GM19023 (cell line): ENCODE measurements at regions not wholly inside any gene's neighbourhood (a gene's known extent, or its start where the extent isn't known, plus 50 kb on each side); places are given as distances from the start of the nearest gene placed in this dataset.

Experiments
- ATAC-seq: cut with Tn5 transposase; IDR thresholded peaks from one replicate; pipeline ENCODE4 v1.9.1; 2021; ENCODE audit warnings: mild to moderate bottlenecking, moderate library complexity; ENCODE audit not compliant: unreplicated experiment

DNA sequence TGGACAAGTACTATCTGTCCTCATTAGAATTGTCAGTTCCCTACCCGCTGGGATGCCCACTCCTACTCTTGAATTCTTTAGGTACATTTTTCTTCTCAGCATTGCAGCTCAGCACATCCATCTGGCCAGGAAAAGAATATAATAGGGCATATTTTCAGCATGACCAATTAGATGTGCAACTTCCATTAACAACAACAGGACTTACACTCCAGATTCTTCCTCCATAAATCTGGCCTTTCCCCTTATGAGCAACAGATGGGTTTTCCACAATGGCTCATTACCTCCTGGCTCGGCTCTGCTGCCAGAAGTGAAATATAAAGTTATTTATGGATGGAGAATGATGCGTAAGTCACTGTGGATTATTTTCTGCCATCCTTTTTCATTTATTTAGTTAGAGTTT lies 443.8 kb upstream of the TGFBR2 start:
- ATAC-seq, result no peak

GRCh38 chr3:30166535-30166934 lies 439.9 kb upstream of the TGFBR2 start:
- ATAC-seq, result no peak

DNA sequence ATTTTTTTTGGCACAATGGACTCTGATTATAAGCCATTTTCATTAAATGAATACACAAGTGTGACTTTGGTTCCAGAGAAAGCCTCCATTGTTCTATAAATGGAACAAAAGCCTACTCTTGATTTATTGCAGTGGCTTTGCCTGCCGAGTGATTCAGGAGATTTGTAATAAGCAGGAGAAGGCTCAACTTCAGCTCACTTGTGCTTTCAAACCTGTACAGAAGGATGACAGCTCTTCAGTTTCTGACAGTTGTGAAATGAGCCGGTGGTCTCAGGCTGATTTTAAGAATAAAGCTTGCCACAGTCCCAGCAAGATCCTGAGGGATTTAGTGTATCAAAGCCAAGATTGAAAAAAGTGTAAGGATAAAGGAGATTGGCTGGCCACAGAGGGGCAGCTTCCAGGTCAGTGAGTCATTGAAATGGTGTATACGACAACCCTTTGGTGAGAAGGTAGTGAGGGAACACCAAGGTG lies 438.8 kb upstream of the TGFBR2 start:
- ATAC-seq, result no peak

- ATAC-seq, result no peak
Measured at GRCh38 chr3:30169487-30169886, 436.9 kb upstream of the TGFBR2 start.

DNA sequence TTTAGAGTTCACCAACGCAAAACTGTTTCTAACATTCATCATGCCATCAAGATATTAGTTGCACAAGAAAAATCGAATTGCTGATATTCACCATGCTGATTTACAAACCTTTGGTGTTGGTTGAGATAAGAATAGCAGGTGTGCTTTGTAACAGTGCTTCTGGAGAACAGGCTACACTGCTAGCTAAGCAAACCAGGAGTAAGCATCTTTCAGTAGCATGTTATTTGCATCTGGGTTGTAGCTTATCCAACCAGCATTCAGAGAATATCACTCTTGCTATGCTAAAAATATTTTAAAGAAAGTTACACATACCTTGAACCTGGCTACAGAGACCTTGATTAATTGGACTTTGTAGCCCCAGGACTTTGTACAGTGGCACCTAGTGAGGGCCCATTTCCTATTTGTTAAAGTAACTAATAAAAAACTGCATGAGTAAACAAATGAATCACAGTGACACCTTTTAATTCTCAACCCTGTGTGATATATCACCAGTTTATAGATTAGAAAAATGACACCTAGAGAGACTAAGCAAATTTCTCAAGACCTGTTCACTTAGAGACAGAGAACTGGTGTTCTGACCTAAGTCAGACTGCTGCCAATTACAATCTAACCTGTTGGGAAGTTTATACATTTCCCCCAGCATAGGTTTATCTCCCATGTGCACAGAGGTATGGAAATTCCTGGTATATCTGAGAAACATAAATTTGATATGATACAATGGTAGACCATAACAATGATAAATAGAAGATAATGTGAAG lies 435.5 kb upstream of the TGFBR2 start:
- no peak for ATAC-seq

GRCh38 chr3:30174357-30174756 lies 432.0 kb upstream of the TGFBR2 start:
- ATAC-seq, result no peak

DNA sequence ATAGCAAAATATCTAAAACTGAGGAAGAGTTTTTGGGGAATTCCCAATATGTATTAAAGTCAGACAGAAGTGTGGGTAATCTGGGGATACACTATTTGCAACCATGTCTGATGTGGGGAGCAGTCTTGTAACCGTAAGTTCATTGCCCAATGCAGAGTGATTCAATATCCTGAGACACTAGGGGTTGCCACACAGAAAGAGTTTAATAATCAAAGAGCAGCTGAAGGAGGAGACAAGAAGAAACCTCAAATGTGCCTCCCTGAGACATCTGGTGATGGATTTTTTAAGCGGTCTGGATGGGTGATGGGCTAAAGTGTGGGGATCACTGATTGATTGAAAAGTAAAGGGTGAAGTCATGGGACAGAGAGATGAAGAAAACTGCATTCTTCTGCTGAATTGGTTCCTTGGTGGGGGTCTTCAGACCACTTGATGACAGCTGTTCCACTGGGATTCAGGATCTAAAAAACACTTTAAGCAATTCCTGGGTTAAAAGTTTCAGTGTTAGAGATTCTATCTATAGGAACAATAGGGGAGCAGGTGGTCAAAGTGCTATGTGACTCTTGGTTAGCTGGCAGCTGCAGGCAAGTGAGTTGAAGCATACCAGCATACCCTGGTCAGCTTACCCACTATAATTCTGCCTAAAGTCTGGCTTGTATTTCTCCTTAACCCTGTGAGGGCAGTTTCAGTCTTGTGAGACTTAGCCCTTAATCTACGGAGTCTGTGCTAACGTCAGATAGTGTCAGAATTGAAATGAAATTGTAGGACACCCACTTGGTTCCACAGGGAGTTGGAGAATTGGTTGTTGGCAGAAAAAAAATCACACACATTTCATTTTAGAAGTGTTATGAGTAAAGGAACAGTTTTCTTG lies 425.9 kb upstream of the TGFBR2 start:
- ATAC-seq, result no peak

GRCh38 chr3:30181178-30181465 lies 425.3 kb upstream of the TGFBR2 start:
- ATAC-seq, result no peak

GRCh38 chr3:30181581-30181980 lies 424.8 kb upstream of the TGFBR2 start:
- no peak for ATAC-seq

GRCh38 chr3:30183421-30183820 lies 423.0 kb upstream of the TGFBR2 start:
- no peak for ATAC-seq

- ATAC-seq, result no peak
Measured at GRCh38 chr3:30184091-30184810, 422.1 kb upstream of the TGFBR2 start.

DNA sequence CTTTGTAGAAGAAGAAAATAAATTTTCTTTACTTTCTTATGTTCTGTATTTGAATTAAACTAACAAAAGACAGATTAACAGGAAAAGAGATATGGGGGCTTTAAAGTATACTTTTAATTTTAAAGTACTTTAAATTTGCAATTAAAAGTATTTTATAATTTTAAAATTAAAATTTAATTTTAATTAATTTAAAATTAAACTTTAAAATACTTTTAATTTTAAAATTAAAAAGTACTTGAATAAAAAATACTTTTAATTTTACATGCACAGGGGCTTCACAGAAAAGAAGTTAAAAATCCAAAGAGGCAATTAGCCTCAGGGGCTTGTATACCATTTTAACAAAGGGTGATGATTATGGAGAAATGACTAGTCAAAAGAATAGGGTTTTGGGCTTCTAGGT lies 420.5 kb upstream of the TGFBR2 start:
- ATAC-seq, result no peak

DNA sequence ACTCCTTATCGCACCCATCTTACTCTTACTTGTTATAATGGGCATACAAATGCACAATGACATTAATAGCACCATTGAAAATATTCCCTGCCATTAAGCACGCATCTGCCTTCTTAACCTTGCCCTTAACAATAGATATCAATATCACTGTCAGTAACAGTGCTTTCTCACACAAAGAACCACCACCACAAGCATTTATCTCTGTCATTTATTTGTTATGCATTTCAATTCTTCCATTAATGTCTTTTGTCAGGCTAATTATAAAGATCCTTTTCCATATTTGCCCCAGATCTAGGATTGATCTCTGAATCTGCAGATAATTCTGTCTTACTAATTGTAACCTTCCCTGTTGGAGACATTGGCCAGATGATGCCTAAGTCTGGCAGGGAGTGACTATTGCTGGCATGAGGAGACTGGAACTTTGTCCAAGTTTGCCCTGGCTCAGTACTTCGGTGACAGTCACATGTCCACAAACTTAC lies 419.6 kb upstream of the TGFBR2 start:
- no peak for ATAC-seq

DNA sequence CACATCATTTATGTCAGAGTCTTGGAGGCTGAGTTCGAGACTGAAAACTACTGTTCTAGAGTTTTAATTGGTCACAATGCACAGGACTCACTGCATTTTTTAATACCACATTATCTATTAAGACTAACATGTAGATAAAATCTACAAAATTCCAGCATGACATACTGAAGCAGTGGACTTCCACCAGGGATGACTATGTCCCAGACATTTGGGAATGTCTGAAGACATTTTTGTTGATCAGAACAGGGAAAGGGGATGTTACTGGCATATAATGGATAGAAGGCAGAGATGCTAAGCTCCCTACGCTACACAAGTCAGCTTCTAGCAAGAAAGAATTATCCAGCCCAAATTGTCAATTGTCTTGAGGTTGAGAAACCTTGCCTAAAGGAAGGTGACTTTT lies 419.0 kb upstream of the TGFBR2 start:
- no peak for ATAC-seq

DNA sequence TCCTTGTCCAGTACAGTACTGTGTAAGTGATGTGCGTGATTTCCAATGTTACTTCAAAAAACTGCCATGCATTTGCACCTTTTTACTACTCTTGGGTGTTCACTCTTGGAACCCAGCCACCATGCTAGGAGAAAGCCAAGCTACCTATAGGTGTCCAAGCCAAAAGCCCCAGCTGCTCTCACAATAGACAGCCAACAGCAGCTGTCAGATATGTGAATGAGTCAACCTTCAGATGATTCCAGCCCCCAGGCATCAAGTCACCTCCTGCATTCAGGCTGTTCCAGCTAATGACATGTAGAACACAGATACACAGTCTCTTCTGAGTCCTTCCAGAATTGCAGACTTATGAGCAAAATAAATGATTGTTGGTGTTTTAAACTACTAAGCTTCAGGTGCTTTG lies 417.7 kb upstream of the TGFBR2 start:
- no peak for ATAC-seq

DNA sequence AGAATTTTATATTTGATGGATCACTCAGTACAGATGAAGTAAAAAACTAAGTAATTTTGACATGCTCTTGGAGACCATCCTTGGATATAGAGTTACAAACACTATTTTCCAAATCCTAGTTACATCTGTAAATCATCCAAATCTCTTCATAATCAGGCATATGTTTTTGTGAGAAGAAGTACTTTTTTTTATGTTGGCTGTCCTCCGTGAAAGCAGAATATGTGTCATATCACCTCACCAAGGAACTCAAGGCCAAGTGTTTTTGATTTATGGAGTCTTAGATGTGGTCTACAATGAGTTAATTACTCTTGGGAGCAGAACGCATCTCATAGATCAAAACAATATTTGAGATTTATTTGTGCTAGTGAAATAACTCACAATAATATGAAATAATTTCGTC lies 416.5 kb upstream of the TGFBR2 start:
- ATAC-seq, result no peak

DNA sequence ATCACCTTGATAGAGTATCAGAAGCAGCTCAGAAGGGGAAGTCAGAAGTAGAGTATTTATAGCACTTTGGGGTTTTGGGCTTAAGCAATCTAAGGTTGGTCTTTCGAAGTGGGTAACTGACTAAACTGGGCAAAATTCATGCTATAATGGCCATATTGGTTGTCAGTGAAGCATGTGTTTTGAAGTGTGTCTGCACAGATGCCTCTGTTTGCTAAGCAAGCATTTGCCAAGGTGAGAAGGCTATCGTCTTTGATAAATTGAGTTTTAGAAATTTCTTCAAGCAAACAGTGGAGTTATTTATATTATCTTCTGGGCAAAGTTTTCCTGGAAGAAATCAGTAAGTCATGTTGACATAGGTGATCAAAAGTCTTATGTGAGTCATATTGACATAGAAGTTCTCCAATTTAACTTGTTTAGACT lies 412.8 kb upstream of the TGFBR2 start:
- no peak for ATAC-seq

DNA sequence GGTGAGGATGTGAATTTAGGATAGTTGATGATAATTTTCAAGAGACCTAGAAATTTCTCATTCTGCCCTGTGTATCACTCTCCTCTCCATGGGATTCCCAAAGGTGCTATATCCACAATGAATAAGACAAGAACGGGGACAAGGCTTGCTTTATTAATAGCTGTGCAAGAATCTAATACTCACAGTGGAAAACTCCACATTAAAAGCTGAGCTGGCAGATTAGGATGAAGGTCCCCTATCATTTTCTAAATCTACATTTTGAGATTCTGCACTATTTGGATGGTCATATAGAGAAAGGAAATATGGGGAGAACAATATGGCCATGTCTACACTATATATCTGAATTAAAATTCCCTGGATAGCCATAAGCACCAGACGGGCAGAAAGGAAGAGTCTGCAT lies 411.0 kb upstream of the TGFBR2 start:
- no peak for ATAC-seq

DNA sequence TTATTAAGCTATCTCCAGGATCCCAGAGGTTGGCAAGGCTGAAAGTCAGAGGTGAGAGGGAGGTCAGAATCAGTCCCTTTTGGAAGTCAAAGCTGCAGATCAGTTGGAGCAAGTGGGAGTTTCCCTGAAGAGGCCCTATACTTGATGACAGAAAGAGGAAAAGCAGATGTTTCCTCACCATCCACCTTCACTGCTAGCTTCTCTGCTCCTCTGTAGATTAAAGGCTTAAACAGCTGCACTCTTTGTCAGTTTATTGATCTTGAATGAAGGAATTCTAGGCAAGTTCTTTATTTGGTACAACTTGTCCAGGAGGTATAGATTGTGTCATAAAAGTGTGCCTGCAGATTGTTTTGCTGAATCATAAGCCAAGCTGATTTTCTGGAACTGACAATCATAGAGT lies 408.2 kb upstream of the TGFBR2 start:
- no peak for ATAC-seq

DNA sequence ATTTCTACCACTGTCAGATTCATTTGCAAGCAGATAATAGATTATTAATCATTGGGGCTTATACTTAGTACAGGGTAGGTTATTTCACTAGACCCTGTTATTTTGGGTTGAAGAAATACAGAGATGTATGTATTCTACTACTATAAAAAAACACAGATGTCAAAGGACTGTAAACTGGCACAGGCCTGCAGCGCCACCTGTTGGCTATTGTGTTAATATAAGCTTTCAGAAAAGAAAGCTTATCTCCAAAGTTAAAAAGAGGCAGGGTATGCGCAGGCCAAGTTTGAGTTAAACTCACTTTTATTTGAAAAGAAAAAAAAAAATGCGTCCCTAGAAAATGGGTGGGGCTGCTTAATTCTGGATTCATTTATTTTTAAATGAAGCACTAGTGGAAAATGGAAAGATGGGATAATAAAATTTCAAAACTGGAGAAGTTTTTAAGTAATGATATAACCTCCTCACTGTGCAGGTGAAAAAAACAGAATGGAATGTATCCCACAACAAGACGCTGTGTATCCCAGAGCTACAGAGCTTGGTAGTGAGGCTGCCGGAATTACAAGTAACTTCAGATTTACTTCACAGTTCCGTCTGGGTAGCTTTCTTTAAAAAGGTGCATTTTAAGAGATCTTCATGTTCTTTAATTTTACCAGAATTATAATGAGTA lies 407.2 kb upstream of the TGFBR2 start:
- ATAC-seq, result no peak

DNA sequence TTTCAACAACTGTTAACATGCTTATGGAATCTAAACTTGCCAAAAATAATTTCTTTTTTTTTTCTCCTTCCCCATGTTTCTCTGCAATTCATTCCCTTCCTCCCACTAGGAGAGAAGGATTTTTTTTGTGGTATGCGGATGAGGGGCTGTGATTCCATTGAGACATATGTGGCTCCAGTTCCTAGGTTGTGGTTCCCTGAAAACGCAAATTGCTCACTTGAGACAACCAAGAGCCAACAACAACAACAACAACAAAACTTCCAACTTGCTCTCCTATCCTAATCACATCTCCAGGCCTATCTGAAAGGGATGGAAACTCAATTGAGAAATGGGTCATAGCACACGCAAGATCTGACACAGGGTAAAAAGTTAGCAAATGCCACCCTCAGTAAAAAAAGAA lies 406.5 kb upstream of the TGFBR2 start:
- no peak for ATAC-seq
